Epithelial cell of esophagus (primary cell): ENCODE measurements at regions not wholly inside any gene's neighbourhood (a gene's known extent, or its start where the extent isn't known, plus 50 kb on each side); places are given as distances from the start of the nearest gene placed in this dataset.

ENCODE experiments used
- DNase-seq: peaks from one replicate; pipeline ENCODE4 v3.0.0; 2010; ENCODE audit warnings: low read depth
- H3K4me3 ChIP-seq: 2 replicates; pipeline ENCODE4 v1.5.1; 2011; ENCODE audit warnings: mild to moderate bottlenecking, low read length, control low read depth
- CTCF ChIP-seq: IDR thresholded peaks from 2 replicates; pipeline ENCODE4 v1.5.1; 2011; ENCODE audit warnings: low read depth, mild to moderate bottlenecking, low read length, control low read depth, inconsistent platforms; ENCODE audit not compliant: insufficient read depth; ENCODE audit errors: missing control alignments

- DNase-seq = no peak
- TF ChIP-seq CTCF = no peak
- no peak overlapping the region for H3K4me3 ChIP-seq
Observed at GRCh38 chr2:199680482-199680881, 170.5 kb downstream of the FTCDNL1 start.

DNA sequence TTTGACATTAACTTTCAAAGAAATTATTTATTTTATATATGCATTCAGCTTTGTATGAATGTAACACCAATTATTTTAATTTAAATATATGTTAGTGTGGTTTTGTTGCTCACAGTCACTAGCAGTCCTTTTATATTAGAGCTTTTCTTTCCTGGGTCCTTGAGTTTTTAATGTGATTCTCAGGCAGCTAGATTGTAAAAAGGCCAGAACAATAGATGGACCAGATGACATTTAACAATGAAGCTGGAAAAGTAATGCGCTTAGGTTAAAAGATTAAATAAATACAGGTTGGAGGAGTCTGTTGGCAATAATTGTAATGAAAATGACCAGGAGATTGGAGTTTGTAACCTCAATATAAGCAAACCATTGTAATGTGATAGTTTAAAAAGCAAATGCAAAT is 171.1 kb downstream of the FTCDNL1 start:
- DNase-seq = no peak
- H3K4me3 ChIP-seq = no peak overlapping the region
- TF ChIP-seq CTCF = no peak

- no peak for TF ChIP-seq CTCF
- DNase-seq = no peak
- H3K4me3 ChIP-seq = no peak overlapping the region
Observed at GRCh38 chr2:199677881-199678280, 173.1 kb downstream of the FTCDNL1 start.

DNA sequence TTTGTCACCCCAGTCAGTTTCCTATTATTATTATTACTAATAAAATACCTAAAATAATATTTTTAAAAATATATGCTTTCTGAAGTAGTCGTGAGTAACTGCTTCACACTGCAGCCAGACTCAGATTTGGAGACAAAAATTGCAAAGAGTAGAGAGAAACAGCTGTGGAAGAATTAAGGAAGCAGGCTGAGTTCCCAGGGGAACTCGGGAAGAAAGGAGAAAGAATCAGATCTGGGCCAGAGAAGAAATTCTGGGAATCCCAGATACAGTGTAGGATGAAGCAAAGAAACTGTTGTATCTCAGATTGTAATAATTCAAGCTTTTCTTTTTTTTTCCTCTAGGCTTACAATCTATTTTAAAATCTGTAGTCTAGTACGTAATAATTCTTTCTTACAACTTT is 182.3 kb downstream of the FTCDNL1 start:
- H3K4me3 ChIP-seq = no peak overlapping the region
- no peak for DNase-seq
- TF ChIP-seq CTCF = no peak

DNA sequence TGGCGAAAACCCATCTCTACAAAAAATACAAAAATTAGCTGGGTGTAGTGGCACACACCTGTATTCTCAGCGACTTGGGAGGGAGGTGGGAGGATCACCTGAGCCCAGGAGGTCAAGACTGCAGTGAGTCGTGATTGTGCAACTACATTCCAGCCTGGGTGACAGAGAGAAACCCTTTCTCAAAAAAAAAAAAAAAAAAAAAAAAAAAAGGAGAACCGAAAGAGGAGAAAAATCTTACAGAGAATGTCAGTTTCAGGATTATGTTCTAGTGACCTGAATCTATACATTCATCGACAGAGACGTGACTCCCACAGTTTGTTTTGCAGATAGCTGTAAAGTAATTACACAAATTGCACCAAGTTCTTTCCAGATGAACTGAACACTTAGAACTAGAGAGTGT is 187.8 kb downstream of the FTCDNL1 start:
- no peak for DNase-seq
- TF ChIP-seq CTCF = no peak
- H3K4me3 ChIP-seq = no peak overlapping the region

- H3K4me3 ChIP-seq = no peak overlapping the region
- TF ChIP-seq CTCF = no peak
- DNase-seq = no peak
Observed at GRCh38 chr2:199662255-199662654, 188.7 kb downstream of the FTCDNL1 start.

DNA sequence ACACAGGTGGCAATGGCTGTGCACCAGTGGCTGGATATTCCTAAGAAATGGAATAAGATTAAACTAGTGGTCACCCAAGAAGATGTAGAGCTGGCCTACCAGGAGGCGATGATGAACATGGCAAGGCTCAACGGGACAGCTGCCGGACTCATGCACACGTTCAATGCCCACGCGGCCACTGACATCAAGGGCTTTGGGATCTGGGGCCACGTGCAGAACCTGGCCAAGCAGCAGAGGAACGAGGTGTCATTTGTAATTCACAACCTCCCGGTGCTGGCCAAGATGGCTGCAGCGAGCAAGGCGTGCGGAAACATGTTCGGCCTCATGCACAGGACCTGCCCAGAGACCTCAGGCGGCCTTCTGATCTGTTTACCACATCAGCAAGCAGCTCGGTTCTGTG is 190.8 kb downstream of the FTCDNL1 start:
- TF ChIP-seq CTCF = no peak
- no peak overlapping the region for H3K4me3 ChIP-seq
- no peak for DNase-seq
